ENCODE measurements at regions not wholly inside any gene's neighbourhood (a gene's known extent, or its start where the extent isn't known, plus 50 kb on each side); places are given as distances from the start of the nearest gene placed in this dataset. TPM values are rescaled to one million over a fixed set of nuclear protein-coding genes. Genes with fewer than 3 reads are reported as not detected.

DNA sequence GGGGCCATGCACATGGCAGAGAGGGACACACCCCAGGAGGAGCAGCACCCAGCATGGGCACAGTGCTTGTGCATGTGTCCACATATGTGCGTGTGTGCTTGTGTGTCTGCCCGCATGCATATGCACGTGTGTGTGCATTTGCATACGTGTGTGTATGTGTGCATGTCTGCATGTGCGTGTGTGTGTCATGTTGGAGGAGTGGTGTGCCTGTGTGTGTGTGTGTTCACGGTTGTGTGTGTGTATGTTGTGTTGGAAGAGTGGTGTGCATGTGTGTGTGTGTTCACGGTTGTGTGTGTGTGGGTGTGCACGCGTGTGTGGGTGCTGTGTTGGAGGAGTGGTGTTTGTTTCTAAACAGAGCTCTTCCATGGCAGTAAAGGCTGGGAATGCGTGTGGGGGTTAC is 50.7 kb upstream of the SLCO4A1 start:
- dilution Hi-C loops (cut with HindIII; ENCODE audit: low sequenced_read_pairs, unreplicated experiment), result no loop called here
- no peak overlapping the region for H2BK20ac ChIP-seq (ENCODE audit: low read depth, low read length)
- ChIA-PET CTCF (no interaction called here), POLR2A (ENCODE audit: unreplicated experiment) (no interaction called here)
- intact Hi-C loops (cut with micrococcal nuclease), result no loop called here
- peaks cover 28% of the 10 kb centered on the region for H3K27me3 ChIP-seq (ENCODE audit: control insufficient read depth, insufficient read depth, low read length)
- 83% methylated on average over 5 of the region's 10 CpGs; no CpG with 5 or more reads in 1 of the 2 experiments for WGBS, 2 experiments (ENCODE audit: extremely low coverage in 2 of 2, insufficient read length in 1 of 2)
- no peak overlapping the region for H3K56ac ChIP-seq (ENCODE audit: extremely low read depth, insufficient read depth, low read length)
- no peak overlapping the region for H3K27ac ChIP-seq (ENCODE audit: insufficient read depth, low read length)
- peak overlapping the region; percentile 42 for H2AK9ac ChIP-seq (replicated peaks; ENCODE audit: low read depth, low read length, poor library complexity)
- no peak overlapping the region for H3K4me3 ChIP-seq (ENCODE audit: insufficient read depth, low read depth, low read length)
- in situ Hi-C loops (cut with MboI; ENCODE audit: low sequenced_read_pairs), result no loop called here
- H3K4ac ChIP-seq (ENCODE audit: low read depth, low read length), result no peak overlapping the region
- no peaks in the 10 kb centered on the region; the same call in none of the 2 replicates for H4K20me1 ChIP-seq (ENCODE audit: insufficient read depth, low read length)
- TF ChIP-seq RFX5 (IDR thresholded peaks at IDR 0.05; ENCODE audit: low read depth, low read length) (no peak), MAFK (IDR thresholded peaks at IDR 0.05; ENCODE audit: low read depth, low read length) (no peak), MAZ (IDR thresholded peaks at IDR 0.05; ENCODE audit: borderline replicate concordance, low read depth, low read length) (no peak)
- TF ChIP-seq, protein P1, sequence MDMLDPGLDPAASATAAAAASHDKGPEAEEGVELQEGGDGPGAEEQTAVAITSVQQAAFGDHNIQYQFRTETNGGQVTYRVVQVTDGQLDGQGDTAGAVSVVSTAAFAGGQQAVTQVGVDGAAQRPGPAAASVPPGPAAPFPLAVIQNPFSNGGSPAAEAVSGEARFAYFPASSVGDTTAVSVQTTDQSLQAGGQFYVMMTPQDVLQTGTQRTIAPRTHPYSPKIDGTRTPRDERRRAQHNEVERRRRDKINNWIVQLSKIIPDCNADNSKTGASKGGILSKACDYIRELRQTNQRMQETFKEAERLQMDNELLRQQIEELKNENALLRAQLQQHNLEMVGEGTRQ (IDR thresholded peaks at IDR 0.05; ENCODE audit: low read depth, low read length), result no peak
- H3K14ac ChIP-seq (replicated peaks; ENCODE audit: low read depth, low read length), result no peak overlapping the region
- no peak overlapping the region for H4K8ac ChIP-seq (ENCODE audit: low read depth in 2 of 2, low read length in 2 of 2)
- H3K9me3 ChIP-seq (ENCODE audit: control insufficient read depth, insufficient read depth, low read length), result no peaks in the 10 kb centered on the region
- no peak overlapping the region for H2BK15ac ChIP-seq (ENCODE audit: low read depth, low read length)
- no peak overlapping the region for H2BK5ac ChIP-seq (ENCODE audit: low read depth, low read length, poor library complexity, severe bottlenecking)
- DNase-seq, result no peak
- H4K91ac ChIP-seq (ENCODE audit: insufficient read depth, low read depth, low read length), result no peak overlapping the region
- no peaks in the 10 kb centered on the region for H3K36me3 ChIP-seq (ENCODE audit: control insufficient read depth, insufficient read depth, low read length)
- H3K23ac ChIP-seq (ENCODE audit: low read depth, low read length), result no peak overlapping the region
- no peaks in the 10 kb centered on the region for H3K79me1 ChIP-seq (ENCODE audit: low read depth in 1 of 2, low read length in 2 of 2)
- no TSS peak for BruUV-seq (replicated peaks)
- H2AFZ ChIP-seq (replicated peaks; ENCODE audit: low read length, poor library complexity), result no peak overlapping the region
- no peak for ATAC-seq (ENCODE audit: low read depth)
- no peak overlapping the region for H3K18ac ChIP-seq (ENCODE audit: low read depth, low read length)
- H3K9me1 ChIP-seq (ENCODE audit: insufficient read depth, low read length), result no peaks in the 10 kb centered on the region
- no peak overlapping the region for H3K4me2 ChIP-seq (ENCODE audit: low read depth, low read length)
- H4K5ac ChIP-seq (ENCODE audit: low read depth, low read length), result no peak overlapping the region
- no peak overlapping the region for H2BK120ac ChIP-seq (ENCODE audit: low read depth, low read length)
- no peak overlapping the region for H2AK5ac ChIP-seq (ENCODE audit: low read depth, low read length)
- no peaks in the 10 kb centered on the region for H3K4me1 ChIP-seq (ENCODE audit: control insufficient read depth, insufficient read depth, low read length)
- no peak overlapping the region for H3K9ac ChIP-seq (ENCODE audit: low read depth, low read length)

Small RNA genes lying in the stretch of these regions (microRNA-seq; reads per million reads assigned to microRNA genes)
- gene MIR1-1 (ENCODE audit: insufficient read depth in 1 of 2, insufficient read length in 1 of 2, unreplicated experiment in 1 of 2), result 0 to 3.1 reads per million in 2 experiments
- not detected for gene MIR133A2 (ENCODE audit: unreplicated experiment)

Small RNA genes lying in the stretch of these regions (small RNA-seq; reads per million reads assigned to genes)
- 0 to 2.7 (median 0) reads per million in 5 experiments for gene MIR1-1

Measured in IMR-90 (cell line).